ENCODE measurements at regions not wholly inside any gene's neighbourhood (a gene's known extent, or its start where the extent isn't known, plus 50 kb on each side); places are given as distances from the start of the nearest gene placed in this dataset.
A peak's percentile ranks its signal among the peaks of the same experiment; 100 is the strongest.
"Not testable (repeated sequence)": the region's sequence is repeated elsewhere in the genome, so short reads cannot be mapped to it uniquely, and the experiment has no call there.

DNA sequence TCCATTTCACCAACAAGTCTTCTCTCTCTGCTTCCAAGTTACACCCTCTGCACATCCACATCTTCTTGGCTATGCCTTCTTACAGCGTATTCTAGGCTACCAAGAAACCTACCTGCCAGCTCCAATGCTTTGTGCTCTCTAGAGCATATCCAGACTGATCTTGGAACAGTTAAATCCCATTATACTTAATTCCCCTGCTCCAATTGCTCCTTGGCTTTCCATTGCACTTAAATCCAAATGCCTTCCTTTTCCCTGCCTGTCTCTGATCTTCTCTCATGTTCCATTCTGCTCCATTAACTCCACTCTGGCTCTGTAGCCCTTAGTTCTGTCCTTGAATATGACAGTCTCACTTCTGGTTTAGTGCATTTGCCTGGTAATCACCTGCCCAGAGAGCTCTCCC lies 322.4 kb downstream of the LRRC70 start:
- TF ChIP-seq CTCF (conservative IDR thresholded peaks at IDR 0.05; ENCODE audit: low read depth, low read length) = no peak
- H3K4me3 ChIP-seq (ENCODE audit: low read depth, low read length) = no peak overlapping the region
- no peak for DNase-seq (ENCODE audit: low read depth)

DNA sequence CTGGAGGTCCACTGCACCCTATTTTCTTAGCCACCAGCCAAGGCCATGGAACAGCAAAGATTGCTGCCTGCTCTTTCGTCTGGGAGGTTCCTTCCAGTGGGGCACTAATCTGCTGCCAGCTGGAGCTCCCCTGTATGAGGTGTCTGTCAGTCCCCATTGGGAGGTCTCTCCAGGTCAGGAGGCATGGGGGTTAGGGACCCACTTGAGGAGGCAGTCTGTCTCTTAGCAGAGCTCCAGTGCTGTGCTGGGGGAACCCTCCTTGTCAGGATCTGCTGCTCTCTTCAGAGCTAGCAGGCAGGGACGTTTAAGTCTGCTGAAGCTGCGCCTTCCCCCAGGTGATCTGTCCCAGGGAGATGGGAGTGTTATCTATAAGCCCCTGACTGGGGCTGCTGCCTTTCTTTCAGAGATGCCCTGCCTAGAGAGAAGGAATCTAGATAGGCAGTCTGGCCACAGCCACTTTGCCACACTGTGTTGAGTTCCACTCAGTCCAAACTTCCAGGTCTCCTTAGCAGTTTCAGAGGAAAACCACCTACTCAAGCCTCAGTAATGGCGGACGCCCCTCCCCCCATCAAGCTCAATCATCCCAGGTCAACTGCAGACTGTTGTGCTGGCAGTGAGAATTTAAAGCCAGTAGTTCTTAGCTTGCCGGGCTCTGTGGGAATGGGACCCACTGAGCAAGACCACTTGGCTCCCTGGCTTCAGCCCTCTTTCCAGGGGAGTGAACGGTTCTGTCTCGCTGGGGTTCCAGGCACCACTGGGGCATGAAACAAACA lies 317.7 kb downstream of the LRRC70 start:
- TF ChIP-seq CTCF (conservative IDR thresholded peaks at IDR 0.05; ENCODE audit: low read depth, low read length) = no peak
- DNase-seq (ENCODE audit: low read depth) = no peak

GRCh38 chr5:62886603-62887315 lies 308.1 kb downstream of the LRRC70 start:
- DNase-seq (ENCODE audit: low read depth) = peak; percentile 77
- no peak for TF ChIP-seq CTCF (conservative IDR thresholded peaks at IDR 0.05; ENCODE audit: low read depth, low read length)
- no peak overlapping the region for H3K4me3 ChIP-seq (ENCODE audit: low read depth, low read length)

More for the DNA sequence above, 317.7 kb downstream of the LRRC70 start:
- H3K4me3 ChIP-seq (ENCODE audit: low read depth, low read length) = no peak overlapping the region

GRCh38 chr5:62837330-62837729 lies 258.7 kb downstream of the LRRC70 start:
- H3K4me3 ChIP-seq (ENCODE audit: low read depth, low read length); DNase-seq (ENCODE audit: low read depth): not testable (repeated sequence)

DNA sequence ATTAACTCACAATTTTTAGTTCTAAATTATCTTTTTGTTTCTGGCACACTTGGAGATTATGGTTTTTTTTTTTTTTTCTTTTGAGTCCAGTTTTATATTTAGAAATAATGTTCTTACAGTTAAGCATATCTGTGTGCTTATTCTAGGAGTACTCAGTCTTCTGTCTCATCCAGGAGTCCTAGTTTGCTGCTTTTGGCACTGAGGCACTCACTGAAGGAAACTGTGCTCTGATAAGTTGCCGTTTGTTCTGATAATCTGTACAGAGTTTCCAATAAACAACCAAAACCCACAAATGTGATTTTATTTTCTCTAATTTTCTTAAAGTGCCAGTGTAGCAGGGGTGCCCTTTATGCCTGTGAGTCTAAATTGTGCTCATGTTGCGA lies 251.0 kb downstream of the LRRC70 start:
- TF ChIP-seq CTCF (conservative IDR thresholded peaks at IDR 0.05; ENCODE audit: low read depth, low read length) = no peak
- DNase-seq (ENCODE audit: low read depth) = no peak
- H3K4me3 ChIP-seq (ENCODE audit: low read depth, low read length) = no peak overlapping the region

DNA sequence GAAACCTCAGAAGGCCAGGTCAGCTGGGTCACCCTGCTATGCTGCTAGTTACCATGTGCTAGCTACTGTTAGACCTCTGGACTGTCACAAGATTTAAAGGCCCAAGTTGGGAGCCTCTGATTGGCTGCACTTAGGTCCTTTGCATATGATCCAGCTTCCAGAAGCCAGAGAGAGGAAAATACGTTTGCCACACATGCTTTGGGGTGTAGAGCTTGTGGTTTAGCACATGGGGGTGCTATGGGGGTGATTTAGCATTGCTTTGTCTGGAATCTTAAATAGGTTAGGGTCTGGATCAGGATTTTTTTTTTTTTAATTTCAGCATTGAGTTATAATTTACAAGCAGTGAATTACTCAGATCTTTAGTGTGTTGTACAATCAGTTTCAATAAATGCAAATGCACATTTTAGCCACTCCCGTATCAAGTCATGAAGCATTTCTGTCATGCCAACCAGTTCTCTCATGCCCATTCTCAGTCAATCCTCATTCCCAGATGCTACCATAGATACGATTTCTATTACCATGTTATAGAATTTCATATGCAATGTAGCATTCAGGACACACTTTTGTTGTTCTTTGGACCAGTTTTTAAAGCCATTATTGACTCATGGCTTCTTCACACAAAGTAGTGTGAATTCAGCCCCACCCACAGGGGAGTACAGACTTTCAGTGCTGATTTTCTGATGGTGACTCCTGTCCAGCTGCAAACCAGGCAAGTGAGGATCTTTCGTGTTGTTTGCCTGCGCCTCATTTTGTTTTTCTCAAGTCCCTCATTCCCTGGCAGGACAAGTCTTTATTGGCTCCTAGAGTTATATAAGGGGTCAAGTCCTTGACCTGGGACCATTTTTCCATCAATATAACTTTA lies 250.4 kb downstream of the LRRC70 start:
- no peak overlapping the region for H3K4me3 ChIP-seq (ENCODE audit: low read depth, low read length)
- peak; percentile 17 for TF ChIP-seq CTCF (conservative IDR thresholded peaks at IDR 0.05; ENCODE audit: low read depth, low read length)
- no peak for DNase-seq (ENCODE audit: low read depth)

DNA sequence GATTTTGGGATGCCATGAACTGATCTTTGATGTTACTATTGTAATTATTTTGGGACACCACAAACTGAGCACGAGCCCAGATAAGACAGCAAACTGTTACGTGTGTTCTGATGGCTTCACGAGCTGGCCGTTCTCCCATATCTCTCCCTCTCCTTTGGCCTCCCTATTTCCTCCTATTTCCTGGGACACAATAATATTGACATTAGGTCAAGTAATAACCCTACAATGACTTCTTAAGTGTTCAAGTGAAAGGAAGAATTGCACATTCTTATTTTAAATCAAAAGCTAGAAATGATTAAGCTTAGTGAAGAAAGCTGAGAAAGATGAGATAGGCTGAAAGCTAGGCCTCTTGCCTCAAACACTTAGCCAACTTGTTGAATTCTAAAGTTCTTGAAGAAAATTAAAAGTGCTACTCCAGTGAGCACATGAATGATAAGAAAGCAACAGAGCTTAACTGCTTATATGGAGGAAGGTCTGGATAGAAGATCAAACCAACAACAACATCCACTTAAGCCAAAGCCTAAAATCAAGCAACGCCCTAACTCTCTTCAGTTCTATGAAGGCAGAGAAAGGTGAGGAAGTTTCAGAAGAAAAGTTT lies 247.1 kb downstream of the LRRC70 start:
- DNase-seq (ENCODE audit: low read depth) = no peak
- H3K4me3 ChIP-seq (ENCODE audit: low read depth, low read length) = no peak overlapping the region
- TF ChIP-seq CTCF (conservative IDR thresholded peaks at IDR 0.05; ENCODE audit: low read depth, low read length) = no peak

Measured in epithelial cell of proximal tubule (primary cell).